Anterior cingulate cortex (tissue), 58 donors: ENCODE measurements at regions not wholly inside any gene's neighbourhood (a gene's known extent, or its start where the extent isn't known, plus 50 kb on each side); places are given as distances from the start of the nearest gene placed in this dataset.
"Not testable (repeated sequence)": the region's sequence is repeated elsewhere in the genome, so short reads cannot be mapped to it uniquely, and the experiment has no call there.

ENCODE experiments used
- DNase-seq, 58 donors: peaks; one replicate each; lab custom pipeline; 2025; lab: John Stamatoyannopoulos, UW

DNA sequence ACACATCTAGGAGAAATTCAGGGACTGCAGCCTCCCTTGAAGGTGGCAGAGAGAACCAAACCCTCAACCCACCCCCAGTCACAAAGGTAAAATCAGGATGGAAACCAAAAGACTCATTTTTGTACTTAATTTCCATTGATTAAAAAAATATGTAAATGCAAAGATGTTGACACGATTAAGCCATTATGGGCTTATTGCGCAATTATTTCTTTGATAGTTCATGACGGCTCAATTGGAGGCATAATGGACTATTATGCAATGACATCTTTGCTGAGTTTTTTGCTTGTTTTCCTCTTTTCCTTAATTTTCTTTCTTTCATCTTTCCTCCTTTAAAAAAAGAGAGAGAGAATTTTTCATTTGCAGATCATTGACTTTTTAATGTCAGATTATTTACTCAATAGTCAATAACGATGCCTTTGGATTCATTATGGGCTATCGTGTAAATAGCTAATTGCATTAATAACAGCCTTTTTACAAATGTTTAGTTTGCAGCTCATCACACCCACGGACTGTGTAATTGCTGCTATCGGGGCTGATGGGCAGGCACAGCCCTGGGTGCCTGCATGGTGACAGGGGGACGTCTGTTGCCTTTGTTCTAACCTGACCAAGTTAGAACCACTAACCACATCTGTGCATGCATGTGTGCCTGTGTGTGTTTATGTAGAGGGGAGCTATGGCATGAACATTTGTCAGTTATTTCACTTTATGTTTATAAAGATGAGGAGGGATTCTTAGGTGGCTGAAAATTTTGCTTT is 482.4 kb upstream of the TSHZ3 start:
- DNase-seq = peak in 1 of 58 donors; percentile 0

DNA sequence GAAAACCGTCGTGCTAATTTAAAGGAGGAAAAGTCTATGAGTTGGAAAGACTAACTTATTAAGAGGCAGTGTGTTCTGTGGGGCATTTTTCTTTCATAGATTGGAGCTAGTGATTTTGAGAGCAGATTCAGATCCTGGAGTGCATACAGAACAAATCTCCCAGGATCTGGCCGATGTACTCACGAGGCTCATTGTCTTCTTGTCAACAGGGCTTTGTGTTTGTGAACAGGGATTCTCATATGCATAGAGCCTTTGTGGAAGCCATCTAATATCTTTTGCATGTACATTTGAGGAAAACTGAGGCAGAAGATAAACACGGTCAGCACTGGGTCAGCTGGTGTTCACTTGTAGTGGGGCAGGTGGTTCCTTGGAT is 482.9 kb upstream of the TSHZ3 start:
- peak in 3 of 58 donors; percentile 0 to 3 (median 1) for DNase-seq

DNA sequence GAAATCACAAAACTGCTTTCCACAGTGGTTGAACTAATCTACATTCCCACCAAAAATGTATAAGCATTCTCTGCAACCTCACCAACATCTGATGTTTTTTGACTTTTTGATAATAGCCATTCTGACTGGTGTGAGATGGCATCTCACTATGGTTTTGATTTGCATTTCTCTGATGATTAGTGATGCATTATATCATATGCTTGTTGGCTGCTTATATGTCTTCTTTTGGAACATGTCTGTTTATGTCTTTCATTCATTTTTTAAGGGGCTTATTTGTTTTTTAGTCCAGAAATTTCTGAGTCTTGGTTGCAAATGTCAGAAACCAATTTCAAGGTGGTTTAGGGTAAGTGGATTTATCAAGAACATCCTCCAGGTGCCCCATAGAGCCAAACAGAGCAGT is 484.8 kb upstream of the TSHZ3 start:
- DNase-seq = no peak

DNA sequence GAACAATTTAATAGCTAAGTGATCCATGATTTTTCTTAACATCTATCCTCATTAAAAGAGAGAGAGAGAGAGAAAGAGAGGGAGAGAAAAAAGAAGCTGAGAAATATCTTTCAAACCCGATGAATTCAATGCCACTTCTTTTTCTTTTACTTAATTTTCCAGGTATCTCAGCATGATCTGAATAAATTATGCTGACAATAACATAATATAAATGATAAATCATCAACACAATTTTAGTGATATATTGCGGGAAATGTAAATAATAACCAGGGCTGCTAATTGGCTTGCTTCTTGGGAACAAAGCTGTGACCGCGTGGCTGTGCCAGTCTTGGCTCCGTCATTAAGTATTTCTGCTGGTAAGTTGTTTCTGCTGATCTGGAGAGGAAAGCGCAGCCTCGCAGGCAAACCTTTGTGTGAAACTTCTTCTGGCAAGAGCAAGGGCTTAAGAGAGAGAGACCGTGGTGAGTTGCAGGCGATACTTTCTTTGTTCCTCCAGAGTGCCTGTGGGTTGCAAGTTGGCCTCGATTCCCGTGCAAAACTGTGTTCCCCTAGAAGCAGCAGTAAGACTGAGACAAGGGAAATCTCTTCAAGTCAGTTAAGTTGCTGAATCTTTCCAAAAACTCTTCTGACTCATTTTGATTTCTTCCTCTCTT is 489.1 kb upstream of the TSHZ3 start:
- DNase-seq = peak in 37 of 58 donors; percentile 1 to 68 (median 18)

DNA sequence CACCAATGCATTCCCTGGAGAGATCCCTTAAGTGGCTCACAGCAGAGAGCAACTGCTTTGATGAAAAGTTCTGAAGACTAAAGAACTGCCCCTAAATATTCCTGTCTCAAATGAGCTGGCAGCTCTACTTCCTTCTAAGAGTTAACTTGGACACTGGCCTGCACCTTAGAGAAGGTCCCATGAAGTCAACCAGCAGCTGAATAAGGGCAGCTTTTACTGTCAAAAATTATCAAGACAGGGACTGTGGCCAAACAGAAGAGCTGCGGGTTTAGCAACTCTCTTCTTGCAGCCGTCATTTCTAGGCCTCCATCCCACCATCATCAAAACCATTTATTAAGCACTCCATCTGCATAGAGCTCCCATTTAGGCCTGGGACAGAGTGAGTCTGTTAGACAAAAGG is 491.1 kb upstream of the TSHZ3 start:
- DNase-seq = no peak

DNA sequence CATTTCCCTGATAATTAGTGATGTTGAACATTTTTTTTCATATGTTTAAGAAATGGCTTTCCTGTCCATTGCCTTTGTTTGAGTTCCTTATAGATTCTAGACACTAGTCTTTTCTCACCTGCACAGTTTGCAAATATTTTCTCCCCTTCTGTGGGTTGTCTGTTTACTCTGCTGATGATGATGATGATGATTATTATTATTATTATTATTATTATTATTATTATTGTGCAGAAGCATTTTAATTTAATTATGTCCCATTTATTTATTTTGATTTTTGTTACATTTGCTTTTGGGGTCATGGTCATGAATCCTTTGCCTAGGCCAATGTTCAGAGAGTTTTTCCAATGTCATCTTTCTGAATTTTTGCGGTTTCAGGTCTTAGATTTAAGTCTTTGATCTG is 492.5 kb upstream of the TSHZ3 start:
- DNase-seq = no peak

DNA sequence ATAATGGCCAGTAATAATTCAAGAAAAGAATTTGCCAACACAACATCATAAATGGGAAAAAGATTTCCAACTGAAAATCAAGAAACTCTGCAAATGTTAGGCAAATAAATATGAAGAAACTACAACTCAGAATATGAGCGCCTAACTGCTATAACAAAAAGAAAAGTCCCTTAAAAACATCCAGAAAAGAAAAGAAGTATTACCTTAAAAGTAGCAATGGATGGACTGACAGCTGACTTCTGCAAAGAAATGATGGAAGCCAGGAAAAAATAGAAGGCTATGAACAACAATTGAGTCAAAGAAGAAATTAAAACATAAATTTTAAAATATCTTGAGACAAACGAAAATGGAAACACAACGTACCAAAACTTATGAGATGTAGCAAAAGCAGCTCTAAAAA is 482.3 kb upstream of the ZNF507 start:
- DNase-seq = no peak

DNA sequence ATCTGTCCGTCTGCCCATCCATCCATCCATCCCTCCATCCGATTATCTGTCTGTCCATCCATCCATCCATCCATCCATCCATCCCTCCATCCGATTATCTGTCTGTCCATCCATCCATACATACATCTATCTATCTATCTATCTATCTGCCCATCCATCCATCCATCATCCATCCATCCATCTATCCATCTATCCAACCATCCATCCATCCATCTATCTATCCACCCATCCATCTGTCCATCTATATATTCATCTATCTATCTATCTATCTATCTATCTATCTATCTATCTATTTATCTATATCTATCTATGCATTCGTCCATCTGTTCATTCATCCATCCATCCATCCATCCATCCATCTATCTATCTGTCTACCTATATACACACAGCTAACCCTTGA is 471.1 kb upstream of the ZNF507 start:
- DNase-seq = no peak

DNA sequence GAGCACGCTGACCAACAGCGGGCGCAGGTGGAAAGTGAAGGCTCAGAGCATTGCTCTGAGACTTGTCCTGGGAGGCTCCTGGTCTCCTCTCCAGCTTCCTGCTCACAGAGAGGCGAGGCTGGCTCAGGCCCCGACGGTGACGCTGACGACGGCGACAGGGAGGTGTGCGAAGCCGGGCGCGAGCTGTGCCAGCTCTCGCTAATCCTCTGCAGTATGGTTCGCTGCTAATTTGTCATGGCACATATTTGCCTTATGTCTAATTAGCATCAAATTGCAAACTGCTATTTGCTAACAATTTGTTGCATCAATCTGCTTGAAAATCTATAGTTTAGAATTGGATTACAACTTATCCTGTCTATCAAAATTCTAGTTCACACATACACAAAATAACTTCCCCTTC is 469.8 kb upstream of the ZNF507 start:
- DNase-seq = no peak

DNA sequence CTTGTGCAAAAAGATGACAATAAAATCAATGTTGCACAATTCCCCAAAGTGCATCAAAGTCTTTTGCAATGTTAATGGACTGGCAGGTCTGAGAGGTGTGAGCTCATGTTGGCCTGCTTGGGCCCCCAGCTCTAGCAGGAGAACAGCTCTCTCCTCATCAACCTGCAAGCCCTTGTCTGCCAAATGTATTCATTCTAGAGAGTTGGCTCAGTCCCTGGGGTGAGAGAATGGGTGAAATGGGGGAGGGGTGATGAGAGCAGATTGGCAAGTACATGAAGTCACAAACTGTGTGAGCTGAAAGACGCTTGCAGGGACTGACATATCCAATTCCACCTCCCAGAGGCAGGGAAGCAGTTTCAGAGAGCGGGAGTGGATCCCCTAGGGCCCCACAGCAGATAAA is 465.1 kb upstream of the ZNF507 start:
- DNase-seq = no peak

DNA sequence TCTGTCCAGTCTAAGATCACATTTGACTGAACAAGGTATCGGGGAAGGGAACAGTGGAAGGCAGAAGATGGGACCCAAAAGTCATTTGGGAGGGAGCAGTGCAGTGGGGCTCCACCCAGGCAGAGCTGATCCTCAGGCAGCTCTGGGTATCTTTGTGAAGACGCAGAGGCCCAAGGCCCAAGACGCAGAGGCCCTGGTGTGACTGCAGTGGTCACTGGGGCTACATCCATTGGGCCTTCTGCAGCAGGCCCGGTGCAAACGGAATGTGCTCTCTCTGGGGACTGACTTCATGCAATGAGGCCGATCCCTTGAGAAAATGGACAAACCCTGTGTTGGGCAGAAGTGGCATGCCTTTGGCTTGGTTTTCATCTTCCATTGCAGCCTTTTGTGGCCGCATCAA is 463.4 kb upstream of the ZNF507 start:
- DNase-seq = no peak

DNA sequence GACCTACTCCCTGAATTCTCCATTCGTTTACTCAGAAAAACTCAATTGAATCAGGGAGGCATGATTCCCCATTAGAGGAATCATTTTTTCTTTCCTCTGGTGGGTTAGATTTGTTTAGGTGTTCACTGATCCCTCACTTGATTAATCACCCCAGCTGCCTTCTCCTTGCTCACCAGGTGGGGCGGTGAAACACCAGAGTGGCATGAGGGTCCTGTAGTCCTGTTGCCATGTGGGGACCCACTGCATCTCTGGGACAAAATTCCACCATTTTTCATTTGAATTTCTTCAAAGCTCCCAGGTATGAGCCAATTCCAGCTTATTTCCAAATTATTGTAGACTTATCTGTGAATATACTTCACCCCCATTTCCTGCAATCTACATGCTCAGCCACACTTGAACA is 462.7 kb upstream of the ZNF507 start:
- no peak for DNase-seq

DNA sequence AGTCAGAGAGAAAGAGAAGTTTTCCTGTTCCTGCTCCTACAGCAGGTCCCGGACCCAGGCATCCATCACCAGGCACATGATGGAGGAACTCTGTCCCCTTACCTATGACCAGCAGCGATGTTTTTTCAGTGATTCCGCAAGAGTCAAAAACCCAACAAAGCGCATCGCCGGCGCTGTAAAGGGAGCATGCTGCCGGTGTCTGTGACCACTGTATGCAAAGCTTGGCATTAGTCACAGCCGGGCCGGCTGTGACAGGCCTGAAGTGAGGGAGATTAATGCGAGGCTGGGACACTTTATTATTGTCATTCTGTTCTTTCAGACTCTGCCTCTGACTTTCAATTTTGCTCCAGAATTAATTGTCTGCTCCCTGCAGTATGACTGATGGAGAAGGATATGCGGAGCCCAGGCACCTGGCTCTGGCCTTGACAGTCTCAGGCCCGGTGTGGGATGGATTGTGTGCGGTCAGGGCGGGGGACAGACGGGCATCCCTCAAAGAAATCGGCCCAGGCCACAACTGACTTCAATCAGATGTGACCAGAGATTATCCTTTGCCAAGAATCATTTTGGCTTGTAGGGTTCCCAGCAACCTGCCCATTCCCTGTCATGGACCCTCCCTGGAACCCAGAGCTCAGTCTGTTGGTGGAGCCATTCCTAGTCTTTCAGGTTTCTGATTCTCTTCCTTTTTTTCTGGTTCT is 462.0 kb upstream of the ZNF507 start:
- no peak for DNase-seq

DNA sequence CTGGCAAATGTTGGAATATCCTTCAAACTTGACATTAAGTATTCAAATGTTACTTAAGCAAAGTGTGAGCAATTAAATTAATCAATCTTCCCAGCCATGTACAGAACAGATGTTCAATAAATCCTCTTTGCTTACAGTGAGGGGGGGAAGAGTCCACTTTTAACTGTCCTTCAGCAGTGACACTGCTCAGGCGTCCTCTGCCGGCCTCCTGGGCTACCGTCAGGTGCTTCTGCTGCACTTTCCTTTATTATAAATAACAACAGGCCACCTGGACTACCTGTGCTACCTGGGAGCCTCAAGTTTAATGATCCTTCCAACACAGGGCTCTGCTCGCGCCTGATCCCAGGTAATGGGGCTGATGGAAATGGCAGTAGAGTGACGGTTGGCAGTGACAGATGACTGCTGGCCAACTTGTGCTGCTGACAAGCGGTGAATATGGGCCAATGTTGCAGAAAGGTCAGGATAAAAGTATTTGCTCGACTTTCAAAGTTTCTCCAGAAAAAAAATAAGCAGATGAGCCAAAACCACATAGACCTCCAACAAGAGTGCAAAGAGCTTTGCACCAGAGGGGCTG is 460.0 kb upstream of the ZNF507 start:
- no peak for DNase-seq

DNA sequence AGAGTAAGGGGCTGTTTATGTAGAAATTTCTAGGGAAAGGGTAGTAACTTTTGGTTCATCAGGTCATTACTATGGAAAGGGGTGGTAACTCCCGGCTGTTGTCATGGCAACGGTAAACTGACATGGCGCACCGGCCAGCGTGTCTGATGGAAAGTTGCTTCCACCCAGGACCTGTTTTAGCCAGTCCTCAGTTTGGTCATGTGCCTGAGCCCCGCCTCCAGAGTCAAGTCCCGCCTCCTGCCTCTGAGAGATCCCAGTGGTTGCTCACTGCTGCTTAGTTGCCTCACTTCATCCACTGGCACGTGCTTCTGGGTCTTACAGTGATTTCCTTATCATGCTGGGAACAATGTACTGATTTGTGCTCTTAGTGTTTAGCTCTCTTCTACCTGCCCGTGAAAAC is 455.2 kb upstream of the ZNF507 start:
- DNase-seq = no peak

DNA sequence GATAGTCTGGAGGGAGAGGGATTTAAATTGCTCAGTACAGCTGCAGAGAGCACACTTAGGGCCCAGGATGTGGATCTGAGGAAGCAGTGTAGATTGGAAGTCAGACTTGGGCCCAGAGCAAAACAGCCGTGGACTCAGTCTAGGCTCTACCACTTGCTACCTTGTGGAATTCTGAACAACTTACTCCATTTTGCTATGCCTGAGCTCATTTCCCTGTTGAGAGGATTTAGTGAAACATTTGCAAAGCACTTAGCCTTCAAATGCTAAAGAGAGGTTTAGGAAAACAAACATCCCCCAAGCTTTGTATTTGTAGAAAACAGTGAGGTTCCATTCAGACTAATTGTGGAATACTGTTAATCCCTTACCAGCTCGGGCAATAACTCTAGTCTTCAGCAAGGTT is 453.4 kb upstream of the ZNF507 start:
- no peak for DNase-seq

DNA sequence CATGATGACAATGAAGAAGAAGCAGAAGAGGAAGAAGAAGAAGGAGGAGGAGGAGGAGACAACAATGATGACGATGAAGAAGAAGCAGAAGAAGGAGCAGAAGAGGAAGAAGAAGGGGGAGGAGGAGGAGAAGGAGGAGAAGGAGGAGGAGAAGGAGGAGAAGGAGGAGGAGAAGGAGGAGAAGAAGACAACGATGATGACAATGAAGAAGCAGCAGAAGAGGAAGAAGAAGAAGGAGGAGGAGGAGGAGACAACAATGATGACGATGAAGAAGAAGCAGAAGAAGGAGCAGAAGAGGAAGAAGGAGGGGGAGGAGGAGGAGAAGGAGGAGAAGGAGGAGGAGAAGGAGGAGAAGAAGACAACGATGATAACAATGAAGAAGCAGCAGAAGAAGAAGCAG is 451.9 kb upstream of the ZNF507 start:
- not testable (repeated sequence) for DNase-seq

DNA sequence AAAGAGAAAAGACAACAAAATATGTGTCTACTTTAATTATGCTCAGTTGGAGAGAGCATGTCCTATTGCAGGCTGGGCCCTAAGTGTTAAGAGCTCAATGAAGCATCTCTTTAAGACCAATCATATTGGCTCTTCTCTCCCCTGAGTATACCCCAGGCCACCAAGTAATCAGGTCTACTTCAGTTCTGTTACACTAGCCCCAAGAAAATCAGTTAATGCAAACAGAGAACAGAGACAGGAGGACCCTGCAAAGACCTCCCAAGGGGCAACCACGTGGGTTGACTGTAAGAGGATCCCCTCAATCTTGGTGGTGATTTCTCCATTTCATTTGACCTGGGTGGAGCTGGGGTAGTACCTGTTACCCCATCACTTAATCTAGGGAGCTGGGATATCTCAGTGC is 451.0 kb upstream of the ZNF507 start:
- DNase-seq = no peak

DNA sequence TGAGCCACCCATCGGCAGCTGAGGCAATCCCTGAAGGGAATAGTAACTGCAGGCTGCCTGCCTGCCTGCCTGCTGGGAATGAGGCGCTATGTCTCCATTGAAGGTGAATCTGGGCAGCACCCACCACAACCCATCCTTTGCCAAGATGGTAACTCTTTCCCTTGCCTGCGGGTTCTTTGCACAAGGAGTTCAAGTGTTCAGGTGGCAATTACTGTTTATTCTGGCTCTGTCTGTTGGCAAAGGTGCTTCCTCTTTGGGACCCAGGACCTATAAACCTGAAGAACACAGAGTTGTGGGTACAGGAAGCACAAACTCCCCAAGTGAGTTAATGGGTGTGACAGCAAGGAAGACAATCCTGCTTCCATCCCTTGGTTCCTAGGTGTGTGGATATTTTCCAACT is 448.1 kb upstream of the ZNF507 start:
- no peak for DNase-seq

DNA sequence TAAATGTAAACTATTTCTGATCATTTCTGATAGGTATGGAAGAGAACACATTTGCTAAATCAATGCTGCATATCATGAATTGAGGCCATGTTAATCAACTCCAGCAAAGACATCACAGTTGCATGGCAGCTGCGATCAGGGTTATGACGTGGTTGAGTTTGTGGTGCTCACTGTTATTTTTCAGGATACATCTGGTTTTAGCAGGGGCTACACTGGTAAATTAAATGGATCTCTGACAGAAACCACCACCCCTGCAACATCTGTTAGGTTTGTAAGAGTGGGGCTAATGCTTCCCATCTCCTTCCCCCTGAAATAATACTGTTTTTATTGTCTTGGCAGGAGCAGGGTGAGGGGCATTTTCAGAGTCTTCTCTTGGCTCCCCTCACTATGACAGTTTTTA is 444.4 kb upstream of the ZNF507 start:
- DNase-seq = no peak

DNA sequence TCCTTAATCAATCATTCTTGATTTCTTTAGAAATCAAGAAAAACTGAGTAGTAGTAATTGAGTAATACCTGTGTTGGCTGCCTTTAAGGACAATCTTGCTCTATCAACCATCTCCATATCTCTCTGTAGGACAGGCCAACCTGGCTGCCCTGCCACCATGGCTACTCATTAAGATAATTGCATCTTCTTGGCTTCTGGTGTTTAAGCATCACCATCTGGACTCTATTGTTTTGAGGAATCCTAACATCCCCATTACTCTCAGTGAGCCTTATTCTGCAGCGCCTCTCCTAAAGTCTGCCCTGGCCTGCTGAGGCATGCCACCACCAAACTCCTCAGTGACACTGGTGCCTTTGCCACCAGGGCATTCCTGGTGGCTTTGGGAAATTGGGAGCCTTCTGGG is 442.6 kb upstream of the ZNF507 start:
- no peak for DNase-seq

DNA sequence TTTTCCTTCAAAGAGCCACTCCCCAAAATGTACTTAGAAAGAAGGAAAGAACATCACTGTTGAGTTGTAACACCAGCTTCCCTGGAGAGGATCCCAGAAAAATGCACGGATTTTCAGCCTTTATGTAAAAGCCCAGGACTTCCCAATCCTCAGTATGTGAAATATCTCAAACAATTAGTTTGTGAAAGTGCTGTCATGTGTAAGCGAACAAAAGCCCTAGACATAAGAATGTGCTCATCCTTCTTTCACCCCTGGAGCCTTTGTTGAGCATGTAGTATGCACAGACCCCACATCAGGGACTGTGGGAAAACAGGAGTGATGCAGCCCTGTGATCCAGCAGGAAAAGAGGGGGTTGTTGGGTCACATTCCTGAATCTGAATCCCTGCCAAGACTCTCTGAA is 441.4 kb upstream of the ZNF507 start:
- DNase-seq = peak in 3 of 58 donors; percentile 1 to 38 (median 2)
